Skeletal muscle satellite cell (primary cell): ENCODE measurements at regions not wholly inside any gene's neighbourhood (a gene's known extent, or its start where the extent isn't known, plus 50 kb on each side); places are given as distances from the start of the nearest gene placed in this dataset.
A peak's percentile ranks its signal among the peaks of the same experiment; 100 is the strongest.

Source experiments
- H3K27me3 ChIP-seq: 2 replicates; pipeline ENCODE4 v1.7.0; 2013; ENCODE audit warnings: low read length; ENCODE audit not compliant: control insufficient read depth, insufficient read depth
- H3K36me3 ChIP-seq: 2 replicates; pipeline ENCODE4 v1.7.0; 2013; ENCODE audit warnings: mild to moderate bottlenecking, control low read depth, low read length; ENCODE audit not compliant: insufficient read depth
- H3K4me1 ChIP-seq: 2 replicates; pipeline ENCODE4 v1.7.0; 2013; ENCODE audit warnings: low read length; ENCODE audit not compliant: control insufficient read depth, insufficient read depth
- H3K4me2 ChIP-seq: 2 replicates; pipeline ENCODE4 v1.7.0; 2013; ENCODE audit warnings: mild to moderate bottlenecking, low read length
- H3K4me3 ChIP-seq: 2 replicates; pipeline ENCODE4 v1.7.0; 2013; ENCODE audit warnings: low read length
- H3K9ac ChIP-seq: 2 replicates; pipeline ENCODE4 v1.7.0; 2013; ENCODE audit warnings: mild to moderate bottlenecking, low read depth, low read length, moderate library complexity
- H3K9me3 ChIP-seq: replicated peaks from 2 replicates; pipeline ENCODE4 v1.7.0; 2013; ENCODE audit warnings: mild to moderate bottlenecking, control low read depth, low read length

DNA sequence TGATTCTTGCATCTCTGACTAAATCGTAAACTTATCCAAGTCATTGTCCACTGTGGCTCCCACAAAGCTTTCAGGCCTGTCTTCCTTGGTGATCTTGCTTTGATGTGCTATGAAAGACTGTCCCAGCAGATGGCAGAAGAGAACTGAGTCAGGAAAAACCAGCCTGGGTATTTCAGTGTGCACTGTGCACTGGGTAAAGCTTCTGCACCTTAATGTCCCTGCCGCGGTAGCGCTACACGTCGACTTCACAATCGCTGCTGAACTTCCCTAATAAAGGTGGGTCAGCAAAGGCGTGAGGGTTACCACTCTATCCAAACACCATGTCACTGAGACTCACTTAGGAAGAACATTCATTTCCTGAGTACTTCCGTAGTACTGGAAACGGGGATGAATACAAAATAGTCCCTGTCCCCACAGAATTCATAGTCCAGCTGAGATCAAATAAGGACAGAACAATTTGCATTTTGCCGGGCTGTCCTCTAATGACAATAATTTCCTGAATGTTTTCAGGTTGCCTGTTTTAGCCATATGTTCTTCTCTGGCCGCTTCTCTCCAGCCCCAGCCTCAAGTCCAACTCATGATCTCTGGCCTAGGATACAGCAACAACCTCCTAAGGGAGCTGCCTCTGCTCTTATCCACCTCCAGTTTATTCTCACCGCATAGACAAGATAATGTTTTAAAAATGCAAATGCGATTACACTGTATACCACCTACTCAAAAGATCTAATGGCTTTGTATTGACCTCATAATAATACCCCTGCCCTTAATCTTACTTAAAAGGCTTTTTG is 83.6 kb upstream of the AKAP13 start:
- H3K9me3 ChIP-seq, result no peaks in the 10 kb centered on the region
- peak overlapping the region; percentile 82 for H3K4me2 ChIP-seq
- H3K36me3 ChIP-seq, result no peaks in the 10 kb centered on the region
- peak overlapping the region; percentile 61 for H3K4me3 ChIP-seq
- peak overlapping the region; percentile 32 for H3K9ac ChIP-seq
- H3K4me1 ChIP-seq, result no peaks in the 10 kb centered on the region
- no peaks in the 10 kb centered on the region for H3K27me3 ChIP-seq

DNA sequence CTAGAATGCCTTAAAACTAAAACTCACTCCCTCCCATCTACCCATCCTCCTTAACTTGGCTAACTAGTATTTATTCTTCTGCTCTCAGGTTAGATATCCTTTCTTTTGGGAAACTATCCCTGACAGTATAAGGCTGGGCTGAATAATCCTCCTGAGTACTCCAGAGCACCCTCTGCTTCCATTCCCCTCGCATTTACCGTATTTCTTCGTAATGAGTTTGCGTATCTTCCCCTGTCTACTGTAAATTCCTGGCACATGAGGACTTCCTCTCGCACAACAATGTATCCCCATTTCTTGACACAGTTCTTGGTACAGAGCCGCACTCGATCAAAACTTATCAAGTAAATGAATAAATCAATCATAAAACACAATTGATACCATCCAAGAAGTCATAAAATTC is 82.9 kb upstream of the AKAP13 start:
- no peaks in the 10 kb centered on the region for H3K27me3 ChIP-seq
- no peaks in the 10 kb centered on the region for H3K36me3 ChIP-seq
- no peak overlapping the region for H3K4me2 ChIP-seq
- H3K4me3 ChIP-seq, result no peak overlapping the region
- no peak overlapping the region for H3K9ac ChIP-seq
- H3K9me3 ChIP-seq, result no peaks in the 10 kb centered on the region
- no peaks in the 10 kb centered on the region for H3K4me1 ChIP-seq

DNA sequence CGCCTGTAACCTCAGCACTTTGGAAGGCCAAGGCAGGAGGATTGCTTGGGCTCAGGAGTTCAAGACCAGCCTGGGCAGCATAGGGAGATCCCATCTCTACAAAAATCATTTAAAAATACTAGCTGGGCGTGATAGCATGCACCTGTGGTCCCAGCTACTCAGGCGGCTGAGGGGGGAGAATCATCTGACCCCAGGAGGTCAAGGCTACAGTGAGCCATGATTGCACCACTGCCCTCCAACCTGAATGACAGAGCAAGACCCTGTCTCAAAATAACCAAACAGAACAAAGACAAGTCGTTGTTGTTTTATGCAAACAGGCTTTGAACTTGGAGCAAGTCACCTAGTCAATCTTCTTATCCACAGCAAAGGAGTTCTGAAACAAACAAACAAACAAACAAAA is 82.0 kb upstream of the AKAP13 start:
- Histone ChIP-seq H3K9ac (no peak overlapping the region), H3K36me3 (no peaks in the 10 kb centered on the region), H3K9me3 (no peaks in the 10 kb centered on the region), H3K4me2 (no peak overlapping the region), H3K4me1 (no peaks in the 10 kb centered on the region), H3K27me3 (no peaks in the 10 kb centered on the region), H3K4me3 (no peak overlapping the region)

DNA sequence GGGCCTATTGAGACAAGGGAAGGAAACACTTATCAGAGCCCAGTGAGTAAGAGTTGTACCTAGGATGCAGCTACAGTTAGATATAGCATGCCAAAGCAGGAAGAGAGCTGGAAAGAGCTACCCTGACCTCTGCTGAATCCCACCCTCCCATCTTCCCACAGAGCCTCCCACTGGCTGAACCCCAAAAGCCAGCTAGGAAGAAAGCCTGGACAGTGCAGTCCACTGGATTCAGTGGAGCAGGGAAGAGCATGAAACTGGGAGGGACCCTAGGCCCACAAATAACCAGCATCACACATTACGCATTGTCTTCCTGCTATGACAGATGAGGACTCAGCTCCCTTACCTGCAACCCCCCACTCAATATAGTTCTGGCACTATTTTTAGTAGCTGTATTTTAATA is 81.5 kb upstream of the AKAP13 start:
- Histone ChIP-seq H3K4me1 (no peaks in the 10 kb centered on the region), H3K4me2 (no peak overlapping the region), H3K27me3 (no peaks in the 10 kb centered on the region), H3K9ac (no peak overlapping the region), H3K4me3 (no peak overlapping the region), H3K9me3 (no peaks in the 10 kb centered on the region), H3K36me3 (no peaks in the 10 kb centered on the region)

DNA sequence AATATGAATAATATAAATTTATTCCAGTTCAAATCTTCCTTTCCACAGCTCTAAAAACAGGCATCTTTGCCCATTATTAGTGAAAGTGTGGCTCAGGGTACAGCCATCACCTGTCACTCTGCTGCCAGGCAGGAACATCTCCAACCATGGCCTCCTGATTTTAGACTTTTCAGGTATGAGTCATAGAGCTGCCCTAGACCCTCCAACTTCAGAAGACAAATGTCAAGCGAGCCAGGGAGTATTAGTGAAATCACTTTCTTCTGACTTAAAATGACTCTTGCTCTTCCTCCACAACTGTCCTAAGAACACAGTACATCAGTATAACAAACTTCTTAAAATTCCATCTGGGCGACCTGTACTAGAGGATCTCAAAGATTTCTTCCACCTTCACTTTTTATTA is 78.1 kb upstream of the AKAP13 start:
- Histone ChIP-seq H3K27me3 (no peaks in the 10 kb centered on the region), H3K9me3 (no peaks in the 10 kb centered on the region), H3K4me1 (no peaks in the 10 kb centered on the region), H3K9ac (no peak overlapping the region), H3K4me3 (no peak overlapping the region), H3K36me3 (no peaks in the 10 kb centered on the region), H3K4me2 (no peak overlapping the region)

DNA sequence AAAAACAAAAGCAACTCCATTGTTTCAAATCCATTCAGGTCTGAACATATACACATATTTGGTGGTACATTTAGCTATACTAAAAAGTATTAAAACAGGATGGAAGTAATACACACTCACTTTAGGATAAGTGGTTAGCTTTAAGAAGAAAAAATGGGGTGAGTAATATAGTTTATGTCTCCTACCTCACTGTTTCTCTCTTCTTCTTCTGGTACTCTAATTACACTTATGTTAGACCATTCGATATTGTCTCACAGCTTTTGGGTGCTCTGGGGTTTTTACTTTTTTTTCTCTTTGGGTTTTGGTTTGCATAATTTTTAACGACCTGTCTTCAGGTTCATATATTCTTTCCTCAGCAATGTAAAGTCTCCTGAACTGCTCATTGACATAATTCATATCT is 75.4 kb upstream of the AKAP13 start:
- Histone ChIP-seq H3K4me1 (no peaks in the 10 kb centered on the region), H3K4me3 (no peak overlapping the region), H3K9me3 (no peaks in the 10 kb centered on the region), H3K9ac (no peak overlapping the region), H3K27me3 (no peaks in the 10 kb centered on the region), H3K36me3 (no peaks in the 10 kb centered on the region), H3K4me2 (no peak overlapping the region)

DNA sequence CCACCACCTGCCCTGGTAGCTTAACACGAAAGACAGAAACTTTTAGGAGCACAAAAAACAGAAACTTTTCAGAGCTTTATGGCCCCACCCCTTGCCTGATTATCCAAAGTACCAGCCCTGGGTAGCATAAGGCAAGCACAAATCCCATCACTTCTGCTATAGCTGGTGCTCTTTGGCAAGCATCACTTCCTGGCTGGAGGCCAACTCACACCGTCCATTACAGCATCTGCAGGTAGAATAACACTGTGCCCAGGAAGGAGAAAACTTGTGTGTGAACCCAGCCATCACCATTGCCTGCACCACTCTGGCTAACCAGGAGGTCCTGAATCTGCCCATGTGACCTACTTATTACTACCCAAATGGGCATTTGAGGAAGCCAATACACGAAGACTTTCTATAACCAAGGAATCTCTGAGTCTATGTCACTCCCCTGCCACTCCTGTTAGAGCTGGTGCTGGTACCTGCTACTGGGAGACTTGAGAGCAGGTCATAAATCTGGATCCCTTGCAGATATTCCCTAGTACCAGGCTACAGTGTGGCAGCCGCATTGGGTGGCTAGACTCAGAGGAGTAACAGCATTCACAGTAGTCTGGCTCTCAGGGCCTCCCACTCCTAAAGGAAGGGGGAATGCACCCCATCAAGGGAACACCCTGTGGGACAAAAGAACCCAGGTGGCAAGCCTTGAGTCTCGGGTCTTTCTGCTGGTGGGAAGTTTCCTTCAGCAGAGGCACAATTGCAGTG is 73.3 kb upstream of the AKAP13 start:
- Histone ChIP-seq H3K4me2 (no peak overlapping the region), H3K27me3 (no peaks in the 10 kb centered on the region), H3K36me3 (no peaks in the 10 kb centered on the region), H3K9me3 (no peaks in the 10 kb centered on the region), H3K4me1 (no peaks in the 10 kb centered on the region), H3K4me3 (no peak overlapping the region), H3K9ac (no peak overlapping the region)

DNA sequence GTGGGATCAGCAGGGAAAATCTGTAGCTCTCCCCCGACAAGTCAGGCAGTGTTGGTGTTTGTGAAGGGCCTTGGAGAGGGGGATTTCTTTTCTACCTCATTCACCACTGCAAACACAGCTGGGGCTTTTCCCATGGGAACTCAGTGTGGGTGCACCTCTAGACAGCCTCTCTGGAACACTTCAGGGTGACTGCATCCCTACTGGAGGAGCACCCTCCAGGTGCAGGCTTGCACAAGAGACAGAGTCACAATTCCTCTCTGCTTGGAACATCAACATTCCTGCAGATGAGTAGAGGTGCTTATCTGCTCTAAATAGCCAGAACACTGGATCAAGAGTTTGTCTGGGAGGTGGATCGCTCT is 72.7 kb upstream of the AKAP13 start:
- H3K9ac ChIP-seq, result no peak overlapping the region
- H3K27me3 ChIP-seq, result no peaks in the 10 kb centered on the region
- no peak overlapping the region for H3K4me2 ChIP-seq
- no peaks in the 10 kb centered on the region for H3K9me3 ChIP-seq
- no peak overlapping the region for H3K4me3 ChIP-seq
- H3K36me3 ChIP-seq, result no peaks in the 10 kb centered on the region
- peaks cover 2% of the 10 kb centered on the region for H3K4me1 ChIP-seq

DNA sequence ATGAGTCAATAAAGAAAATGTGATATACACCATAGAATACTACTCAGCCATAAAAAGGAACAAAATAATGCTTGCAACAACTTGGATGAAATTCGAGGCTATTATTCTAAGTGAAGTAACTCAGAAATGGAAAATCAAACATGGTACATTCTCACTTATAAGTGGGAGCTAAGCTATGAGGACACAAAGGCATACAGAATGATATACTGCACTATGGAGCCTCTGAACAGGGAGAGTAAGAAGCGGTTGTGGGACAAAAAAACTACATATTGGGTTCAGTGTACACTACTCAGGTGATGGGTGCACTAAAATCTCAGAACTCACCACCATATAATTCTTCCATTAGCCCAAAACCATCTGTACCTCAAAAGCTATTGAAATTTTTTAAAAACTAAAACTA is 68.8 kb upstream of the AKAP13 start:
- Histone ChIP-seq H3K36me3 (no peaks in the 10 kb centered on the region), H3K27me3 (no peaks in the 10 kb centered on the region), H3K9me3 (no peaks in the 10 kb centered on the region), H3K9ac (no peak overlapping the region), H3K4me2 (no peak overlapping the region), H3K4me1 (peaks cover 21% of the 10 kb centered on the region), H3K4me3 (no peak overlapping the region)

DNA sequence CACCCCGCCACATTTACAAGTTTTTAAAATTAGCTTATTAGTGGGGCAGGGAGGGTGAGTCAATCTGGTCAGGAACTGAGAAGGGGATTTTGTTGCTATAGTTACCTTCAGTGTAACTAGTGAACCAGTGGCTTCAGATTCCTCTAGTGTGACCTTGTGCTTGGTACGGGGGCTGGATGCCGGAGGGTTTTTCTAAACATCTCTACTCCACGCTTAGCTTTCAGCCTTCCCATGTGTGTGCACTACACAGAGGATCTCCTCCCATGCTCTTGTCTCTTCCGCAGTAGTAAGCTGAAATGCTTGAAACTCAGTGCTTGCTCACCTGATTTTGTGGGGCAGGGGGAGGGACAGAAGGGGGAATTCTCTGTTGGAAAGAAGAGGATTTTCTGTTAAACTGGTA is 67.9 kb upstream of the AKAP13 start:
- no peak overlapping the region for H3K4me2 ChIP-seq
- H3K9ac ChIP-seq, result no peak overlapping the region
- no peaks in the 10 kb centered on the region for H3K27me3 ChIP-seq
- H3K36me3 ChIP-seq, result no peaks in the 10 kb centered on the region
- H3K4me3 ChIP-seq, result no peak overlapping the region
- H3K9me3 ChIP-seq, result no peaks in the 10 kb centered on the region
- H3K4me1 ChIP-seq, result peaks cover 23% of the 10 kb centered on the region

DNA sequence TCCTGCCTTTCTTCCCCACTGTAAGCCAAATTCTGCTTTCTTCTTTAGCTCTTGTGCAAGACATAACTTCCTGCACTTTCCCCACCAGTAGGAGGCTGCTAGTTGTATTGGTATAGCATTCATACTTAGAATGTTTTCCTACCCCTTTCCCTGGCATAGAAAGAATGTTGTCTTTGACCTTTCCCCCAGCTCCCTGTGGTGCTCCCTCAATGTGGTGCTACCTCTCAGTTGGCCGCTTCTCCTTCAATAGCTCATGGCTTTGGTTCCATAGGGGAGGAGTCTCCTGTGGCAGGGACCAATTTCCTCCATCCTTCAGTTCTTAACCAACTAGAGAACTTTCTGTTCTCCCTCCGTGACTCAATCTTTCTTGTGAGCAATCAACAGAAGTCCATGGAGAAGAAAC is 67.5 kb upstream of the AKAP13 start:
- H3K4me1 ChIP-seq, result peaks cover 28% of the 10 kb centered on the region
- no peak overlapping the region for H3K4me3 ChIP-seq
- no peaks in the 10 kb centered on the region for H3K36me3 ChIP-seq
- no peaks in the 10 kb centered on the region for H3K9me3 ChIP-seq
- no peak overlapping the region for H3K4me2 ChIP-seq
- H3K27me3 ChIP-seq, result no peaks in the 10 kb centered on the region
- H3K9ac ChIP-seq, result no peak overlapping the region

DNA sequence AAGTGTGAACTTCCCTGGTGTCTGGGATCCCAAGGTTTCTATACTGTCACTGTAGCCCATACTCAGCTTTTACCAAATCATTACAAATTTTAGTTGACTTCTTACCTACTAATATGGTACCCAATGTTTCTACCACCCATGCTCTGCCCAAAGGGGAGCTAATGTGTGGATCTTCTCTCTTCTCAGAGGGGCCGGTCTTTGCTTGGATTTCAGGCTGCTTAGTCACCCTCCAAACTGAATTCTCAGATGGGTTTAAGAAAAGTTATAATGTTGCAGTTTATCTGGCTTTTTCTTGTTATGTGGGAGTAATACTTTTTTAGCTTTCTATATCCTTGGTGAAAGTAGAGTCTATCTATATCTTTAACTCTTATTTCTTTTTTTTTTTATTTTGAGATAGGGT is 67.1 kb upstream of the AKAP13 start:
- Histone ChIP-seq H3K9ac (no peak overlapping the region), H3K36me3 (no peaks in the 10 kb centered on the region), H3K4me3 (no peak overlapping the region), H3K27me3 (no peaks in the 10 kb centered on the region), H3K9me3 (no peaks in the 10 kb centered on the region), H3K4me1 (peaks cover 32% of the 10 kb centered on the region), H3K4me2 (no peak overlapping the region)
